ENCODE measurements at regions not wholly inside any gene's neighbourhood (a gene's known extent, or its start where the extent isn't known, plus 50 kb on each side); places are given as distances from the start of the nearest gene placed in this dataset.
"Not testable (repeated sequence)": the region's sequence is repeated elsewhere in the genome, so short reads cannot be mapped to it uniquely, and the experiment has no call there.

DNA sequence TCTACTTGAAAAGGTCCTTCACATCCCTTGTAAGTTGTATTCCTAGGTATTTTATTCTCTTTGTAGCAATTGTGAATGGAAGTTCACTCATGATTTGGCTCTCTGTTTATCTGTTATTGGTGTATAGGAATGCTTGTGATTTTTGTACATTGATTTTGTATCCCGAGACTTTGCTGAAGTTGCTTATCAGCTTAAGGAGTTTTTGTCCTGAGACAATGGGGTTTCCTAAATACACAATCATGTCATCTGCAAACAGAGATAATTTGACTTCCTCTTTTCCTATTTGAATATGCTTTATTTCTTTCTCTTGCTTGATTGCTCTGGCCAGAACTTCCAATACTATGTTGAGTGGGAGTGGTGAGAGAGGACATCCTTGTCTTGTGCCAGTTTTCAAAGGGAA, 69.8 kb upstream of the MYRIP start:
- TF ChIP-seq, protein P1, sequence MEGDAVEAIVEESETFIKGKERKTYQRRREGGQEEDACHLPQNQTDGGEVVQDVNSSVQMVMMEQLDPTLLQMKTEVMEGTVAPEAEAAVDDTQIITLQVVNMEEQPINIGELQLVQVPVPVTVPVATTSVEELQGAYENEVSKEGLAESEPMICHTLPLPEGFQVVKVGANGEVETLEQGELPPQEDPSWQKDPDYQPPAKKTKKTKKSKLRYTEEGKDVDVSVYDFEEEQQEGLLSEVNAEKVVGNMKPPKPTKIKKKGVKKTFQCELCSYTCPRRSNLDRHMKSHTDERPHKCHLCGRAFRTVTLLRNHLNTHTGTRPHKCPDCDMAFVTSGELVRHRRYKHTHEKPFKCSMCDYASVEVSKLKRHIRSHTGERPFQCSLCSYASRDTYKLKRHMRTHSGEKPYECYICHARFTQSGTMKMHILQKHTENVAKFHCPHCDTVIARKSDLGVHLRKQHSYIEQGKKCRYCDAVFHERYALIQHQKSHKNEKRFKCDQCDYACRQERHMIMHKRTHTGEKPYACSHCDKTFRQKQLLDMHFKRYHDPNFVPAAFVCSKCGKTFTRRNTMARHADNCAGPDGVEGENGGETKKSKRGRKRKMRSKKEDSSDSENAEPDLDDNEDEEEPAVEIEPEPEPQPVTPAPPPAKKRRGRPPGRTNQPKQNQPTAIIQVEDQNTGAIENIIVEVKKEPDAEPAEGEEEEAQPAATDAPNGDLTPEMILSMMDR (IDR thresholded peaks at IDR 0.05), result not testable (repeated sequence)
- TF ChIP-seq EZH2phosphoT487, EZH2 (IDR thresholded peaks at IDR 0.05): not testable (repeated sequence)

Measured in neural progenitor cell (in vitro differentiated cells).